ENCODE measurements at regions not wholly inside any gene's neighbourhood (a gene's known extent, or its start where the extent isn't known, plus 50 kb on each side); places are given as distances from the start of the nearest gene placed in this dataset.

DNA sequence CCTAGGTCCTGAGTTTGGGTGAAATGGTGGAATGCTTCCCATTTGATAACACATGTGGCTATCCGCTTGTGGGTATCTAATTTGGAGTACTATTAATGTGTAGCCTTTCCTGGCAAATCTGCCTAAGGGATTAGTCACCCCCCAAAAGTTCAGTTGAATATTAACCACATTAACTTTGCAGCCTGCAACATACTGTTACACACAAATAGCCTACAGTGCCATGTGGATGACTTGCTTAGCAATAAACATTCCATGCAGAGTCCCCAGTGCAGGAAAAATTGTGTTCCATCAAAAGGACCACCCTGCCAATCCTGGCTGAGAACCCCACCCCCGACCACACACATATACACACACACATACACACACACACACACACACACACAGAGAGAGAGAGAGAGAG is 303.3 kb upstream of the ESRRG start:
- TF ChIP-seq, protein P1, sequence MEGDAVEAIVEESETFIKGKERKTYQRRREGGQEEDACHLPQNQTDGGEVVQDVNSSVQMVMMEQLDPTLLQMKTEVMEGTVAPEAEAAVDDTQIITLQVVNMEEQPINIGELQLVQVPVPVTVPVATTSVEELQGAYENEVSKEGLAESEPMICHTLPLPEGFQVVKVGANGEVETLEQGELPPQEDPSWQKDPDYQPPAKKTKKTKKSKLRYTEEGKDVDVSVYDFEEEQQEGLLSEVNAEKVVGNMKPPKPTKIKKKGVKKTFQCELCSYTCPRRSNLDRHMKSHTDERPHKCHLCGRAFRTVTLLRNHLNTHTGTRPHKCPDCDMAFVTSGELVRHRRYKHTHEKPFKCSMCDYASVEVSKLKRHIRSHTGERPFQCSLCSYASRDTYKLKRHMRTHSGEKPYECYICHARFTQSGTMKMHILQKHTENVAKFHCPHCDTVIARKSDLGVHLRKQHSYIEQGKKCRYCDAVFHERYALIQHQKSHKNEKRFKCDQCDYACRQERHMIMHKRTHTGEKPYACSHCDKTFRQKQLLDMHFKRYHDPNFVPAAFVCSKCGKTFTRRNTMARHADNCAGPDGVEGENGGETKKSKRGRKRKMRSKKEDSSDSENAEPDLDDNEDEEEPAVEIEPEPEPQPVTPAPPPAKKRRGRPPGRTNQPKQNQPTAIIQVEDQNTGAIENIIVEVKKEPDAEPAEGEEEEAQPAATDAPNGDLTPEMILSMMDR (IDR thresholded peaks at IDR 0.05; ENCODE audit: partially characterized antibody, unreplicated experiment) = no peak
- DNase-seq = no peak
- H3K27me3 Mint-ChIP-seq (ENCODE audit: unreplicated experiment) = peaks cover 3% of the 10 kb centered on the region
- no peaks in the 10 kb centered on the region for H3K36me3 Mint-ChIP-seq (ENCODE audit: unreplicated experiment)
- H3K4me3 Mint-ChIP-seq (ENCODE audit: unreplicated experiment) = no peak overlapping the region
- H3K9me3 Mint-ChIP-seq (ENCODE audit: unreplicated experiment) = no peaks in the 10 kb centered on the region
- no peaks in the 10 kb centered on the region for H3K4me1 Mint-ChIP-seq (ENCODE audit: low read depth, unreplicated experiment)
- no peak overlapping the region for H3K27ac Mint-ChIP-seq (ENCODE audit: unreplicated experiment)

DNA sequence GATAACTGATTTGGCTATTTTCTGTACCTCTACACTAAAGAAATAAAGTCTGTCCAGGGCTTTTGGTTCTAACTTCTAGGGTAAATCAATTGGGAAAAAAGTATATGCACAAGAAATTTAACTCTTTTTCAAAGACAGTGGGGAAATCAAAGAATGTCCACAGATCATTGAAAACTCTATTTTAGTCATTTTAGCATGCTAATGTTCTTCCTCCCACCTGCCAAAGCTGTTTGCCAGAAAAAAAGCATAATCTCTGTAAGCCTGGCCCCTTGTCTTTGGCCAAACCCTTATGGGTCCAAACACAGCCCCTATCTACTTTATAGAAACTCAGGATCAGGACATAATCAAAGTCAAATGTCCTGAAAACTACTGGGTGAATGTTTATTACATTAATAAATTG is 302.2 kb upstream of the ESRRG start:
- no peak overlapping the region for H3K4me3 Mint-ChIP-seq (ENCODE audit: unreplicated experiment)
- no peak overlapping the region for H3K27ac Mint-ChIP-seq (ENCODE audit: unreplicated experiment)
- peaks cover 3% of the 10 kb centered on the region for H3K27me3 Mint-ChIP-seq (ENCODE audit: unreplicated experiment)
- TF ChIP-seq, protein P1 (IDR thresholded peaks at IDR 0.05; ENCODE audit: partially characterized antibody, unreplicated experiment) = no peak
- no peaks in the 10 kb centered on the region for H3K9me3 Mint-ChIP-seq (ENCODE audit: unreplicated experiment)
- H3K36me3 Mint-ChIP-seq (ENCODE audit: unreplicated experiment) = no peaks in the 10 kb centered on the region
- H3K4me1 Mint-ChIP-seq (ENCODE audit: low read depth, unreplicated experiment) = no peaks in the 10 kb centered on the region
- DNase-seq = no peak

DNA sequence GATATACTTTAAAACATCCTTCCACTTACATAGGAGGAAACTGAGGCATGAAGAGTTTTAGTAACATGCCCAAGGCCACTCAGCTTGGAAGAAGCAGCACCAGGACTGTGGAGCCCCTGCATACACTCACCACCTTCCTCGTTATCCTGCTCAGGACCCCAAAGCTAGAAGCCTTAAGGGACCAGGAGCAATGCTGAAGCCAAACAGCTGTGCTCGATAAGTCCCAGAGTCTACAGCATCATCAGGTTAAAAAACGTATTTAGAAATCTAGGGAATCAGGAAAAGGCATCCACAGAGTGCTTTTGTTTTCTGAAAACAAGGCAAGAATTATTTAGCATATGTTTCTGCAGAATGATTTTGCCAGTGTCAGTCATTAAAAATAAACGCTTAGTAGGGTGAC is 301.7 kb upstream of the ESRRG start:
- no peak overlapping the region for H3K4me3 Mint-ChIP-seq (ENCODE audit: unreplicated experiment)
- no peak overlapping the region for H3K27ac Mint-ChIP-seq (ENCODE audit: unreplicated experiment)
- no peaks in the 10 kb centered on the region for H3K4me1 Mint-ChIP-seq (ENCODE audit: low read depth, unreplicated experiment)
- no peaks in the 10 kb centered on the region for H3K36me3 Mint-ChIP-seq (ENCODE audit: unreplicated experiment)
- H3K27me3 Mint-ChIP-seq (ENCODE audit: unreplicated experiment) = peaks cover 3% of the 10 kb centered on the region
- TF ChIP-seq, protein P1 (IDR thresholded peaks at IDR 0.05; ENCODE audit: partially characterized antibody, unreplicated experiment) = no peak
- no peak for DNase-seq
- no peaks in the 10 kb centered on the region for H3K9me3 Mint-ChIP-seq (ENCODE audit: unreplicated experiment)

DNA sequence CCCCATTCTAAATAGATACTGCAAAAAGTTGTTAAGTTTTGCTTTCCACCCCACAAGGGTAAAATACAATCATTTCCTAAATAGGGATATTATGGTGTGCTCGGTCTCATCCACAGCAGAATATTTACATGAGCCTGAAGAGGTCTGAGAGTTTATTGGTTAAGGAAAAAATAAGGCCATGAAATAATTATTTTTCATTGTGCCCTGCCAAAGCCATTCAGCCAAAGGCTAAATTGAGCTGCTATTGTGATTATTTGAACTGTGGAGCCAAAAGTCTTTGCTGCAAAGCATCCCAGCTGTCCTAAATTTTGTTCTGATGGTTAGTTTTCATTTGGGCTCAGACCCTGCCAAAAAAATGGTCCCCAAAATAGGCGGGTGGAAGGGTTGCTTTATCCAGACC is 298.7 kb upstream of the ESRRG start:
- H3K4me1 Mint-ChIP-seq (ENCODE audit: low read depth, unreplicated experiment) = no peaks in the 10 kb centered on the region
- H3K27ac Mint-ChIP-seq (ENCODE audit: unreplicated experiment) = no peak overlapping the region
- no peaks in the 10 kb centered on the region for H3K9me3 Mint-ChIP-seq (ENCODE audit: unreplicated experiment)
- no peak for DNase-seq
- H3K4me3 Mint-ChIP-seq (ENCODE audit: unreplicated experiment) = no peak overlapping the region
- no peaks in the 10 kb centered on the region for H3K36me3 Mint-ChIP-seq (ENCODE audit: unreplicated experiment)
- TF ChIP-seq, protein P1 (IDR thresholded peaks at IDR 0.05; ENCODE audit: partially characterized antibody, unreplicated experiment) = no peak
- H3K27me3 Mint-ChIP-seq (ENCODE audit: unreplicated experiment) = peaks cover 3% of the 10 kb centered on the region

DNA sequence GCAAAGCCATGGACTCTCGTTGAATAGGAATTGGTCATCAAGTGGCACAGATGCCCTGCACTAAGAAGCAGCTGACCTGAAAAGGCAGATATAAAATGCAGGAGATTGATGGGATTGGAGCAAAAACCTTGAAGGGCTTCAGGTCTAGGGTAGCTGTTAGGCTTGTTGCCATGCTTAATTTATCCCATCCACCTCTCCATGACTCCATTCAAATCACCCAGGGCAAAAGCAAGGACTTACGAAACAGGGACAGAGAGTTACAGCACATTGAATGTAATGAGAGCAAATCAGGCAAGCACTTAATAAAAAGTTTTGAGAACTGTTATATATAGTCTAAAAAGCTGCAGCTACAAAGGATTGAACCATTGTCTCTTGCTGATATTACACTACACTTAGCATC is 298.2 kb upstream of the ESRRG start:
- Mint-ChIP-seq H3K36me3 (ENCODE audit: unreplicated experiment) (no peaks in the 10 kb centered on the region), H3K4me3 (ENCODE audit: unreplicated experiment) (no peak overlapping the region), H3K27ac (ENCODE audit: unreplicated experiment) (no peak overlapping the region), H3K27me3 (ENCODE audit: unreplicated experiment) (peaks cover 3% of the 10 kb centered on the region), H3K9me3 (ENCODE audit: unreplicated experiment) (no peaks in the 10 kb centered on the region), H3K4me1 (ENCODE audit: low read depth, unreplicated experiment) (no peaks in the 10 kb centered on the region)
- TF ChIP-seq, protein P1 (IDR thresholded peaks at IDR 0.05; ENCODE audit: partially characterized antibody, unreplicated experiment) = no peak
- DNase-seq = no peak

All from glutamatergic neuron (in vitro differentiated cells).